ENCODE measurements at regions not wholly inside any gene's neighbourhood (a gene's known extent, or its start where the extent isn't known, plus 50 kb on each side); places are given as distances from the start of the nearest gene placed in this dataset.

- TF ChIP-seq, protein P1, sequence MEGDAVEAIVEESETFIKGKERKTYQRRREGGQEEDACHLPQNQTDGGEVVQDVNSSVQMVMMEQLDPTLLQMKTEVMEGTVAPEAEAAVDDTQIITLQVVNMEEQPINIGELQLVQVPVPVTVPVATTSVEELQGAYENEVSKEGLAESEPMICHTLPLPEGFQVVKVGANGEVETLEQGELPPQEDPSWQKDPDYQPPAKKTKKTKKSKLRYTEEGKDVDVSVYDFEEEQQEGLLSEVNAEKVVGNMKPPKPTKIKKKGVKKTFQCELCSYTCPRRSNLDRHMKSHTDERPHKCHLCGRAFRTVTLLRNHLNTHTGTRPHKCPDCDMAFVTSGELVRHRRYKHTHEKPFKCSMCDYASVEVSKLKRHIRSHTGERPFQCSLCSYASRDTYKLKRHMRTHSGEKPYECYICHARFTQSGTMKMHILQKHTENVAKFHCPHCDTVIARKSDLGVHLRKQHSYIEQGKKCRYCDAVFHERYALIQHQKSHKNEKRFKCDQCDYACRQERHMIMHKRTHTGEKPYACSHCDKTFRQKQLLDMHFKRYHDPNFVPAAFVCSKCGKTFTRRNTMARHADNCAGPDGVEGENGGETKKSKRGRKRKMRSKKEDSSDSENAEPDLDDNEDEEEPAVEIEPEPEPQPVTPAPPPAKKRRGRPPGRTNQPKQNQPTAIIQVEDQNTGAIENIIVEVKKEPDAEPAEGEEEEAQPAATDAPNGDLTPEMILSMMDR (IDR thresholded peaks at IDR 0.05), result no peak
- TF ChIP-seq POLR2A (IDR thresholded peaks at IDR 0.05), result no peak
- no peak for TF ChIP-seq POLR2AphosphoS5 (IDR thresholded peaks at IDR 0.05)
Observed at GRCh38 chr14:56972948-56973347, 162.7 kb upstream of the OTX2 start.
